Loucy (cell line): ENCODE measurements at regions not wholly inside any gene's neighbourhood (a gene's known extent, or its start where the extent isn't known, plus 50 kb on each side); places are given as distances from the start of the nearest gene placed in this dataset.

Experiments
- H2AFZ ChIP-seq: fragments of 200-600 bp; sonication (generic); 2 replicates; pipeline ENCODE4 v1.6.0; 2016; ENCODE audit warnings: antibody characterized with exemption, mild to moderate bottlenecking, low read length, moderate library complexity
- H3F3A ChIP-seq: fragments of 200-600 bp; 2 replicates; pipeline ENCODE4 v1.6.0; 2016; ENCODE audit warnings: antibody characterized with exemption, low read depth, mild to moderate bottlenecking
- H3K27me3 ChIP-seq: fragments of 200-600 bp; sonication (generic); 2 replicates; pipeline ENCODE4 v1.6.1; 2014; ENCODE audit warnings: low read length, mild to moderate bottlenecking; ENCODE audit not compliant: insufficient read depth, poor library complexity, severe bottlenecking
- H3K36me3 ChIP-seq: fragments of 200-600 bp; sonication (generic); 2 replicates; pipeline ENCODE4 v1.6.1; 2016; ENCODE audit warnings: low read length; ENCODE audit not compliant: insufficient read depth
- H3K4me1 ChIP-seq: fragments of 200-600 bp; sonication (generic); 2 replicates; pipeline ENCODE4 v1.5.1; 2014; ENCODE audit warnings: low read length, mild to moderate bottlenecking; ENCODE audit not compliant: insufficient read depth, poor library complexity, severe bottlenecking
- H3K4me2 ChIP-seq: fragments of 200-600 bp; sonication (generic); 2 replicates; pipeline ENCODE4 v1.6.0; 2014; ENCODE audit warnings: antibody characterized with exemption, low read length, low read depth, mild to moderate bottlenecking; ENCODE audit not compliant: poor library complexity, severe bottlenecking
- H3K4me3 ChIP-seq: fragments of 200-600 bp; sonication (generic); 2 replicates; pipeline ENCODE4 v1.5.1; 2014; ENCODE audit warnings: low read length, mild to moderate bottlenecking, mixed read lengths; ENCODE audit not compliant: poor library complexity, severe bottlenecking
- H3K79me2 ChIP-seq: fragments of 200-600 bp; sonication (generic); 2 replicates; pipeline ENCODE4 v1.6.1; 2014; ENCODE audit warnings: low read length; ENCODE audit not compliant: insufficient read depth
- H3K9ac ChIP-seq: fragments of 200-600 bp; sonication (generic); 2 replicates; pipeline ENCODE4 v1.6.0; 2014; ENCODE audit warnings: mild to moderate bottlenecking, low read depth, low read length, moderate library complexity; ENCODE audit not compliant: poor library complexity, severe bottlenecking
- H3K9me2 ChIP-seq: fragments of 200-600 bp; sonication (generic); replicated peaks from 2 replicates; pipeline ENCODE4 v1.6.1; 2016; ENCODE audit warnings: low read depth, low read length, mixed read lengths
- H3K9me3 ChIP-seq: fragments of 200-600 bp; sonication (generic); 2 replicates; pipeline ENCODE4 v1.6.1; 2014; ENCODE audit warnings: mild to moderate bottlenecking, antibody characterized with exemption, low read length, low read depth; ENCODE audit not compliant: insufficient read depth
- H4K20me1 ChIP-seq: fragments of 200-600 bp; sonication (generic); 2 replicates; pipeline ENCODE4 v1.6.0; 2014; ENCODE audit warnings: antibody characterized with exemption, low read length, mild to moderate bottlenecking; ENCODE audit not compliant: insufficient read depth, poor library complexity, severe bottlenecking
- CTCF ChIP-seq: fragments of 200-600 bp; sonication (generic); conservative IDR thresholded peaks from 2 replicates; pipeline ENCODE4 v1.5.1; 2014; ENCODE audit warnings: mild to moderate bottlenecking, antibody characterized with exemption, low read length
- EZH2phosphoT487 ChIP-seq: fragments of 200-600 bp; IDR thresholded peaks from 2 replicates; pipeline ENCODE4 v1.6.1; 2018; ENCODE audit warnings: antibody characterized with exemption, mild to moderate bottlenecking, moderate library complexity, borderline replicate concordance

DNA sequence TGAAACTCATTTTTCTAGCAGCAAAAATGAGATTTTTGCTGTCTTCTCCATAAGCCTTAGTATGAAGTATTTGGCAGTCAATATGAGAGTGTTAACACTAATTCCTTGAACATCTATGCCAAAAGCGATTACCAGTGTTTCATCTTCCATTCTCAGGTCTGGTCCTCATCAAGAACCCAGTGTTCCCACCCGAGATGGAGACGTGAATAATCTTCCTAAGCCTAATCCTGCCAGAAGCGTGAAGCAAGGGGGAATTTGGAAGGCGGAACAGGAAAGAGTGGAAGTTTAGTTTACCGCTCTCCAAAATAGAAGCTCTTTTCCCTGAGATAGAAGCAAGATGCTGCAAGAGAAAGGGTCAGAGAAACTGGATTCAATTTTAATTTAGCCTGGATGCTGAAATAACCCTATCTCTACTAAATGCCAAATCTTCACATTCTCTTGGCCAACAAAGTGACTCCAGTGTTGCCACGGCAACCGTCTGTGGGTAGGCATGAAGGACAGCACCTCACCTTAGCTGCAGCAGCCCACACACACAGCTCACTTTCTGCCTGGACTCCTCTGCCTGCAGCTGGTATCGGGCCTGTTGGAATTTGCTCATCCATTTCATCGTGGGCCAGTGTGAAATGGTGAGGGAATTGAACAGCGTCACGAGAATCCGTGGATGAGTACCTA, 711.1 kb downstream of the CBLN2 start:
- H2AFZ ChIP-seq: no peak overlapping the region
- no peak overlapping the region for H3K4me2 ChIP-seq
- no peaks in the 10 kb centered on the region for H3K9me3 ChIP-seq
- H3K4me3 ChIP-seq: no peak overlapping the region
- H3K36me3 ChIP-seq: no peaks in the 10 kb centered on the region
- H3K9me2 ChIP-seq: no peaks in the 10 kb centered on the region
- H3K27me3 ChIP-seq: no peaks in the 10 kb centered on the region
- H3F3A ChIP-seq: no peaks in the 10 kb centered on the region
- no peak for TF ChIP-seq EZH2phosphoT487
- TF ChIP-seq CTCF: no peak
- H4K20me1 ChIP-seq: no peaks in the 10 kb centered on the region
- H3K9ac ChIP-seq: no peak overlapping the region
- no peaks in the 10 kb centered on the region for H3K4me1 ChIP-seq
- H3K79me2 ChIP-seq: no peaks in the 10 kb centered on the region

- no peaks in the 10 kb centered on the region for H3K9me3 ChIP-seq
- no peaks in the 10 kb centered on the region for H4K20me1 ChIP-seq
- H3K4me3 ChIP-seq: no peak overlapping the region
- H3K36me3 ChIP-seq: no peaks in the 10 kb centered on the region
- TF ChIP-seq CTCF (no peak), EZH2phosphoT487 (no peak)
- H3K27me3 ChIP-seq: no peaks in the 10 kb centered on the region
- H3K9ac ChIP-seq: no peak overlapping the region
- no peak overlapping the region for H3K4me2 ChIP-seq
- H2AFZ ChIP-seq: no peak overlapping the region
- H3K9me2 ChIP-seq: no peaks in the 10 kb centered on the region
- H3F3A ChIP-seq: no peaks in the 10 kb centered on the region
- H3K79me2 ChIP-seq: no peaks in the 10 kb centered on the region
- H3K4me1 ChIP-seq: no peaks in the 10 kb centered on the region
Measured at GRCh38 chr18:71831039-71831438, 713.1 kb downstream of the CBLN2 start.

- no peak overlapping the region for H3K9ac ChIP-seq
- H2AFZ ChIP-seq: no peak overlapping the region
- H3K4me1 ChIP-seq: no peaks in the 10 kb centered on the region
- no peak for TF ChIP-seq CTCF
- TF ChIP-seq EZH2phosphoT487: no peak
- no peaks in the 10 kb centered on the region for H3K27me3 ChIP-seq
- no peaks in the 10 kb centered on the region for H3K9me3 ChIP-seq
- H3K79me2 ChIP-seq: no peaks in the 10 kb centered on the region
- no peaks in the 10 kb centered on the region for H3K36me3 ChIP-seq
- no peaks in the 10 kb centered on the region for H4K20me1 ChIP-seq
- no peaks in the 10 kb centered on the region for H3K9me2 ChIP-seq
- H3F3A ChIP-seq: no peaks in the 10 kb centered on the region
- no peak overlapping the region for H3K4me3 ChIP-seq
- H3K4me2 ChIP-seq: no peak overlapping the region
Measured at GRCh38 chr18:71827301-71827700, 716.8 kb downstream of the CBLN2 start.
